ENCODE measurements at regions not wholly inside any gene's neighbourhood (a gene's known extent, or its start where the extent isn't known, plus 50 kb on each side); places are given as distances from the start of the nearest gene placed in this dataset.

DNA sequence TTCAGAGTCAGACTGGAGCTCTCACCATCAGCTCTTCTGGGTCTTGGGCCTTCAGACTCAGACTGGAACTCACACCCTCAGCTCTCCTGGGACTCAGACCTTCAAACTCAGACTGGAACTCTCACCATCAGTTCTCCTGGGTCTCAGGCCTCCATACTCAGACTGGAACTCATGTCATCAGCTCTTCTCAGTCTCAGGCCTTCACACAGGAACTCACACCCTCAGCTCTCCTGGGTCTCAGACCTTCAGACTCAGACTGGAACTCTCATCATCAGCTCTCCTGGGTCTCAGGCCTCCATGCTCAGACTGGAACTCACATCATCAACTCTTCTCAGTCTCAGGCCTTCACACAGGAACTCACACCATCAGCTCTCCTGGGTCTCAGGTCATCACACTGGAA lies 147.2 kb upstream of the MXRA5 start:
- no peak for TF ChIP-seq CTCF (IDR thresholded peaks at IDR 0.05)
- TF ChIP-seq TCF7L2 (IDR thresholded peaks at IDR 0.05; ENCODE audit: low read depth, low read length): no peak

Data from Panc1 (cell line).